Endothelial cell of umbilical vein (primary cell): ENCODE measurements at regions not wholly inside any gene's neighbourhood (a gene's known extent, or its start where the extent isn't known, plus 50 kb on each side); places are given as distances from the start of the nearest gene placed in this dataset.

Source experiments
- BruUV-seq: library from RNA; stranded (reverse); fragments of 400-500 nt; replicated peaks from 2 replicates; lab custom pipeline; 2021; lab: Mats Ljungman, UMichigan
- CTCF ChIA-PET: fragments of 300-600, 350-600 bp; sonication (Branson Sonifier 250); formaldehyde crosslinking; loops from one replicate; lab custom pipeline; 2021; ENCODE audit warnings: antibody characterized with exemption, inconsistent platforms; lab: Charles Lee
- POLR2A ChIA-PET: fragments of 300-600, 350-600 bp; sonication (Branson Sonifier 250); formaldehyde crosslinking; loops from one replicate; lab custom pipeline; 2021; ENCODE audit warnings: antibody characterized with exemption, inconsistent platforms; lab: Charles Lee
- DNase-seq: peaks from one replicate; pipeline ENCODE4 v3.0.0-alpha.2; 2011; ENCODE audit warnings: low read depth, low spot score
- FAIRE-seq: peaks from 2 replicates; lab custom pipeline; 2011; peaks lifted over from hg19 to GRCh38; lab: Jason Lieb, UNC
- H2AFZ ChIP-seq: 2 replicates; pipeline ENCODE4 v1.6.0; 2012; ENCODE audit warnings: low read depth, low read length, control low read depth, inconsistent platforms
- H3K27ac ChIP-seq: 2 replicates; pipeline ENCODE4 v1.5.1; 2011; ENCODE audit warnings: low read depth, mild to moderate bottlenecking, control low read depth, low read length, moderate library complexity; ENCODE audit not compliant: insufficient read depth
- H3K27me3 ChIP-seq, 2 experiments: 2 replicates each; pipeline versions ENCODE4 v1.6.0 to v1.6.1; 2011; ENCODE audit warnings: low read length in 2 of 2, mixed read lengths in 1 of 2; ENCODE audit not compliant: control insufficient read depth in 2 of 2, insufficient read depth in 2 of 2
- H3K36me3 ChIP-seq, 2 experiments: 2 replicates in 1 of 2; 3 replicates in 1 of 2; pipeline ENCODE4 v1.5.1; 2011; ENCODE audit warnings: low read length in 2 of 2, mild to moderate bottlenecking in 1 of 2, moderate library complexity in 1 of 2; ENCODE audit not compliant: control insufficient read depth in 2 of 2, insufficient read depth in 2 of 2; ENCODE audit errors: extremely low read depth in 1 of 2
- H3K4me1 ChIP-seq: 3 replicates; pipeline ENCODE4 v1.5.1; 2011; ENCODE audit warnings: mild to moderate bottlenecking, low read length; ENCODE audit not compliant: control insufficient read depth, insufficient read depth; ENCODE audit errors: extremely low read depth
- H3K4me2 ChIP-seq: 2 replicates; pipeline ENCODE4 v1.6.1; 2011; ENCODE audit warnings: low read length, control low read depth, mixed read lengths; ENCODE audit not compliant: insufficient read depth
- H3K4me3 ChIP-seq, 3 experiments: fragments of 200-600 bp in 1 of 3; sonication (generic), shearing (Covaris generic) in 1 of 3; replicated peaks in 1 of 3; 2 replicates each; pipeline ENCODE4 v1.5.1; 2011 to 2016; ENCODE audit warnings: control low read depth in 3 of 3, low read length in 3 of 3, mild to moderate bottlenecking in 2 of 3, inconsistent platforms in 1 of 3, low read depth in 1 of 3, moderate library complexity in 1 of 3; ENCODE audit not compliant: insufficient read depth in 1 of 3
- H3K79me2 ChIP-seq: 2 replicates; pipeline ENCODE4 v1.6.0; 2012; ENCODE audit warnings: low read length, inconsistent platforms; ENCODE audit not compliant: control insufficient read depth, insufficient read depth
- H3K9ac ChIP-seq: replicated peaks from 2 replicates; pipeline ENCODE3; 2011; ENCODE audit warnings: low read length, control low read depth; ENCODE audit not compliant: insufficient read depth; ENCODE audit errors: extremely low read depth
- H3K9me1 ChIP-seq: replicated peaks from 3 replicates; pipeline ENCODE4 v1.6.0; 2011; ENCODE audit warnings: mild to moderate bottlenecking, low read length; ENCODE audit not compliant: control insufficient read depth, insufficient read depth; ENCODE audit errors: extremely low read depth
- H3K9me3 ChIP-seq: replicated peaks from 2 replicates; pipeline ENCODE4 v1.5.1; 2012; ENCODE audit warnings: low read length, inconsistent platforms; ENCODE audit not compliant: control insufficient read depth, insufficient read depth
- H4K20me1 ChIP-seq: replicated peaks from 2 replicates; pipeline ENCODE3; 2011; ENCODE audit warnings: mild to moderate bottlenecking, low read length; ENCODE audit not compliant: control insufficient read depth, insufficient read depth; ENCODE audit errors: extremely low read depth
- EZH2 ChIP-seq: IDR thresholded peaks from 2 replicates; pipeline ENCODE4 v1.6.1; 2012; ENCODE audit warnings: borderline replicate concordance, low read depth, mild to moderate bottlenecking, moderate library complexity, low read length, inconsistent platforms; ENCODE audit not compliant: severe bottlenecking
- FOS ChIP-seq: IDR thresholded peaks from 2 replicates; pipeline ENCODE4 v1.6.1; 2011; ENCODE audit warnings: mild to moderate bottlenecking, low read length, moderate library complexity, borderline replicate concordance; ENCODE audit not compliant: insufficient read depth
- GATA2 ChIP-seq: IDR thresholded peaks from 2 replicates; pipeline ENCODE4 v1.7.0; 2011; ENCODE audit warnings: low read depth, mild to moderate bottlenecking, moderate library complexity, mixed read lengths, low read length; ENCODE audit not compliant: insufficient read length, insufficient read depth
- JUN ChIP-seq: IDR thresholded peaks from 2 replicates; pipeline ENCODE4 v1.6.1; 2011; ENCODE audit warnings: borderline replicate concordance, low read depth; ENCODE audit not compliant: insufficient read length, insufficient read depth
- MYC ChIP-seq: IDR thresholded peaks from one replicate; pipeline ENCODE4 v1.6.1; 2011; ENCODE audit warnings: mild to moderate bottlenecking, low read depth, low read length
- POLR2AphosphoS5 ChIP-seq: IDR thresholded peaks from 2 replicates; pipeline ENCODE4 v1.6.1; 2012; ENCODE audit warnings: low read depth, mild to moderate bottlenecking, control low read depth, low read length, moderate library complexity; ENCODE audit not compliant: insufficient read depth
- dilution Hi-C: fragments of 300-500 bp; cut with MboI; formaldehyde crosslinking; loops from one replicate; pipeline ENCODE4 v1.15.0; 2019; ENCODE audit warnings: low sequenced_read_pairs; ENCODE audit not compliant: extremely low pct_ligation_motif_present
- intact Hi-C: fragments of 100-400 bp; cut with micrococcal nuclease; formaldehyde crosslinking; loops from one replicate; pipeline ENCODE4 v1.10.0; 2022

- no peaks in the 10 kb centered on the region for H3K27me3 ChIP-seq
- dilution Hi-C loops (no loop called here), intact Hi-C loops (no loop called here)
- H3K4me1 ChIP-seq, result no peaks in the 10 kb centered on the region
- H3K36me3 ChIP-seq, result no peaks in the 10 kb centered on the region
- no peak overlapping the region for H3K9ac ChIP-seq
- H3K4me3 ChIP-seq, result no peak overlapping the region
- H3K27ac ChIP-seq, result no peak overlapping the region
- FAIRE-seq (no peak), DNase-seq (no peak)
- H3K9me3 ChIP-seq, result no peaks in the 10 kb centered on the region
- ChIA-PET POLR2A (no interaction called here), CTCF (no interaction called here)
- no peak for TF ChIP-seq JUN
- TF ChIP-seq POLR2AphosphoS5, result no peak
- no peak for TF ChIP-seq EZH2
- TF ChIP-seq FOS, result no peak
- no peak for TF ChIP-seq GATA2
- TF ChIP-seq MYC, result no peak
- no peaks in the 10 kb centered on the region for H3K79me2 ChIP-seq
- no peaks in the 10 kb centered on the region for H3K9me1 ChIP-seq
- no peaks in the 10 kb centered on the region for H4K20me1 ChIP-seq
- no TSS peak for BruUV-seq
- H2AFZ ChIP-seq, result no peak overlapping the region
- H3K4me2 ChIP-seq, result no peak overlapping the region
Observed at GRCh38 chr4:175176710-175177109, 258.6 kb downstream of the ADAM29 start.

GRCh38 chr4:175190654-175191053 lies 272.5 kb downstream of the ADAM29 start:
- Histone ChIP-seq H3K27ac (no peak overlapping the region), H3K36me3 (no peaks in the 10 kb centered on the region), H3K27me3 (no peaks in the 10 kb centered on the region), H3K9me3 (no peaks in the 10 kb centered on the region), H3K4me2 (no peak overlapping the region), H4K20me1 (no peaks in the 10 kb centered on the region), H2AFZ (no peak overlapping the region), H3K4me3 (no peak overlapping the region), H3K79me2 (no peaks in the 10 kb centered on the region), H3K9ac (no peak overlapping the region), H3K9me1 (no peaks in the 10 kb centered on the region), H3K4me1 (no peaks in the 10 kb centered on the region)
- TF ChIP-seq POLR2AphosphoS5 (no peak), FOS (no peak)
- DNase-seq, result no peak
- BruUV-seq, result no TSS peak
- CTCF ChIA-PET, result no interaction called here
- dilution Hi-C loops, result no loop called here
- POLR2A ChIA-PET, result no interaction called here
- intact Hi-C loops, result no loop called here
- FAIRE-seq, result no peak
